ENCODE measurements at regions not wholly inside any gene's neighbourhood (a gene's known extent, or its start where the extent isn't known, plus 50 kb on each side); places are given as distances from the start of the nearest gene placed in this dataset.

- DNase-seq (ENCODE audit: low read depth) = no peak
- Histone ChIP-seq H3K36me3 (ENCODE audit: control insufficient read depth, insufficient read depth, low read length) (no peaks in the 10 kb centered on the region), H3K4me3 (ENCODE audit: low read depth, low read length) (no peak overlapping the region), H3K27me3 (ENCODE audit: control insufficient read depth, insufficient read depth, low read length) (no peaks in the 10 kb centered on the region)
- TF ChIP-seq CTCF (IDR thresholded peaks at IDR 0.05; ENCODE audit: insufficient read depth, low read length, poor library complexity, severe bottlenecking) = no peak
These were observed 952.0 kb upstream of the USP15 start for GRCh38 chr12:61308220-61308619.

- TF ChIP-seq CTCF (IDR thresholded peaks at IDR 0.05; ENCODE audit: insufficient read depth, low read length, poor library complexity, severe bottlenecking) = no peak
- no peak overlapping the region for H3K4me3 ChIP-seq (ENCODE audit: low read depth, low read length)
- no peak for DNase-seq (ENCODE audit: low read depth)
These were observed 948.8 kb upstream of the USP15 start for GRCh38 chr12:61311413-61311812.

GRCh38 chr12:61348871-61349270, 911.3 kb upstream of the USP15 start:
- no peak for DNase-seq (ENCODE audit: low read depth)
- no peaks in the 10 kb centered on the region for H3K27me3 ChIP-seq (ENCODE audit: control insufficient read depth, insufficient read depth, low read length)
- H3K4me3 ChIP-seq (ENCODE audit: low read depth, low read length) = no peak overlapping the region
- no peaks in the 10 kb centered on the region for H3K36me3 ChIP-seq (ENCODE audit: control insufficient read depth, insufficient read depth, low read length)
- no peak for TF ChIP-seq CTCF (IDR thresholded peaks at IDR 0.05; ENCODE audit: insufficient read depth, low read length, poor library complexity, severe bottlenecking)

More at GRCh38 chr12:61311413-61311812, 948.8 kb upstream of the USP15 start:
- no peaks in the 10 kb centered on the region for H3K36me3 ChIP-seq (ENCODE audit: control insufficient read depth, insufficient read depth, low read length)
- no peaks in the 10 kb centered on the region for H3K27me3 ChIP-seq (ENCODE audit: control insufficient read depth, insufficient read depth, low read length)

GRCh38 chr12:61355105-61355504, 905.1 kb upstream of the USP15 start:
- Histone ChIP-seq H3K27me3 (ENCODE audit: control insufficient read depth, insufficient read depth, low read length) (no peaks in the 10 kb centered on the region), H3K36me3 (ENCODE audit: control insufficient read depth, insufficient read depth, low read length) (no peaks in the 10 kb centered on the region), H3K4me3 (ENCODE audit: low read depth, low read length) (no peak overlapping the region)
- no peak for DNase-seq (ENCODE audit: low read depth)
- TF ChIP-seq CTCF (IDR thresholded peaks at IDR 0.05; ENCODE audit: insufficient read depth, low read length, poor library complexity, severe bottlenecking) = no peak

- TF ChIP-seq CTCF (IDR thresholded peaks at IDR 0.05; ENCODE audit: insufficient read depth, low read length, poor library complexity, severe bottlenecking) = no peak
- H3K4me3 ChIP-seq (ENCODE audit: low read depth, low read length) = no peak overlapping the region
- no peak for DNase-seq (ENCODE audit: low read depth)
- no peaks in the 10 kb centered on the region for H3K27me3 ChIP-seq (ENCODE audit: control insufficient read depth, insufficient read depth, low read length)
- H3K36me3 ChIP-seq (ENCODE audit: control insufficient read depth, insufficient read depth, low read length) = no peaks in the 10 kb centered on the region
These were observed 903.7 kb upstream of the USP15 start for GRCh38 chr12:61356485-61356884.

- no peaks in the 10 kb centered on the region for H3K36me3 ChIP-seq (ENCODE audit: control insufficient read depth, insufficient read depth, low read length)
- no peak overlapping the region for H3K4me3 ChIP-seq (ENCODE audit: low read depth, low read length)
- H3K27me3 ChIP-seq (ENCODE audit: control insufficient read depth, insufficient read depth, low read length) = no peaks in the 10 kb centered on the region
- TF ChIP-seq CTCF (IDR thresholded peaks at IDR 0.05; ENCODE audit: insufficient read depth, low read length, poor library complexity, severe bottlenecking) = no peak
- DNase-seq (ENCODE audit: low read depth) = no peak
These were observed 902.7 kb upstream of the USP15 start for GRCh38 chr12:61357496-61357895.

Measured in kidney epithelial cell (primary cell).